GM12865 (cell line): ENCODE measurements at regions not wholly inside any gene's neighbourhood (a gene's known extent, or its start where the extent isn't known, plus 50 kb on each side); places are given as distances from the start of the nearest gene placed in this dataset.
"Not testable (repeated sequence)": the region's sequence is repeated elsewhere in the genome, so short reads cannot be mapped to it uniquely, and the experiment has no call there.

ENCODE experiments used
- DNase-seq: peaks from one replicate; pipeline ENCODE4 v3.0.0; 2010; ENCODE audit warnings: low read depth
- H3K4me3 ChIP-seq: 2 replicates; pipeline ENCODE4 v1.5.1; 2011; ENCODE audit warnings: mild to moderate bottlenecking, low read depth, low read length, control low read depth
- TF ChIP-seq, protein P1 (sequence below): IDR thresholded peaks from 2 replicates; pipeline ENCODE4 v1.5.1; 2011; ENCODE audit warnings: low read length, control low read depth, low read depth, inconsistent platforms; ENCODE audit not compliant: insufficient read depth; ENCODE audit errors: missing control alignments

DNA sequence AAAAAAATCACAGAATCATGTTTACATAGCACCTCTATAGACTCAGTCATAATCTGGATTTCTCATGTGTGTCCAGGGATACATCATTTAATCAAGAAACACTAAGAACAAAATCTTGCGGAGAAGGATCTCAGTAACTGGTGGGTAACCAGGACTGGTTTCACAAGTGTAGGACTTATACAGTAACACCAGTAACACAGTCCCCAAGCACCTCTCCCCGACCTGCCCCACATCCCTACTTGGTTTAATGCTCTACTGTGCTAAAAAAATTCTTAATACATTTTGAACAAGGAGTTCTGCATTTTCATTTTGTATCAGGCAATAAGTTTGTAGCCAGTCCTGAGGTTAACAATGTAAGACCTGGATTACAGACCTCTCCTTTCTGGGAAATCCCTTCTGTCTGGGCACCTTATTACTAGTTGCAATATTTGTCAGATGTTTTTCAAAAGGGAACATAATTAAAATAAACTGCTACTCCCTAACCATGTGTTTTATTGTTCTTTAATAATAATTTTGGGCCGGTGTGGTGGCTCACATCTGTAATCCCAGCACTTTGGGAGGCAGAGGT is 57.6 kb upstream of the BBX start:
- TF ChIP-seq, protein P1, sequence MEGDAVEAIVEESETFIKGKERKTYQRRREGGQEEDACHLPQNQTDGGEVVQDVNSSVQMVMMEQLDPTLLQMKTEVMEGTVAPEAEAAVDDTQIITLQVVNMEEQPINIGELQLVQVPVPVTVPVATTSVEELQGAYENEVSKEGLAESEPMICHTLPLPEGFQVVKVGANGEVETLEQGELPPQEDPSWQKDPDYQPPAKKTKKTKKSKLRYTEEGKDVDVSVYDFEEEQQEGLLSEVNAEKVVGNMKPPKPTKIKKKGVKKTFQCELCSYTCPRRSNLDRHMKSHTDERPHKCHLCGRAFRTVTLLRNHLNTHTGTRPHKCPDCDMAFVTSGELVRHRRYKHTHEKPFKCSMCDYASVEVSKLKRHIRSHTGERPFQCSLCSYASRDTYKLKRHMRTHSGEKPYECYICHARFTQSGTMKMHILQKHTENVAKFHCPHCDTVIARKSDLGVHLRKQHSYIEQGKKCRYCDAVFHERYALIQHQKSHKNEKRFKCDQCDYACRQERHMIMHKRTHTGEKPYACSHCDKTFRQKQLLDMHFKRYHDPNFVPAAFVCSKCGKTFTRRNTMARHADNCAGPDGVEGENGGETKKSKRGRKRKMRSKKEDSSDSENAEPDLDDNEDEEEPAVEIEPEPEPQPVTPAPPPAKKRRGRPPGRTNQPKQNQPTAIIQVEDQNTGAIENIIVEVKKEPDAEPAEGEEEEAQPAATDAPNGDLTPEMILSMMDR: no peak
- peak; percentile 12 for DNase-seq
- H3K4me3 ChIP-seq: no peak overlapping the region

DNA sequence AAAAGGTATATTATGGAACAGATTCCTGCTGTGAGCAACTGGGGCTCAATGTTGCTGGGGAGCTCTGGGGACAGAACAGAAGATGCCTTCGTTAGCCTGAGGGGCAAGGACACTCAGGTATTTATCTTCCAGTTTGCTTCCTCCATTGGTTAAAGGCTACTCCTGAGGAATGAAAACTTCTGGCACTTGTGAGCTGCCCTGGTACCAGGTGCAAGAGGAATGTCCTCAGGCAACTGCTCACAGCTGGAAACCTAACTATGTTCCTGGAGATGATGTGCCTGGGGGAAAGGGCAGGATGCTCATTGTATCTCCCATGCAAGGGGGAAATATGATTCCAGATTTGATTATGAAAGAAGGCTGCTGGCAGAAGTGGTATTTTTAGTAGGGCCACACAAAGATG is 54.0 kb upstream of the BBX start:
- no peak overlapping the region for H3K4me3 ChIP-seq
- TF ChIP-seq, protein P1: no peak
- no peak for DNase-seq

DNA sequence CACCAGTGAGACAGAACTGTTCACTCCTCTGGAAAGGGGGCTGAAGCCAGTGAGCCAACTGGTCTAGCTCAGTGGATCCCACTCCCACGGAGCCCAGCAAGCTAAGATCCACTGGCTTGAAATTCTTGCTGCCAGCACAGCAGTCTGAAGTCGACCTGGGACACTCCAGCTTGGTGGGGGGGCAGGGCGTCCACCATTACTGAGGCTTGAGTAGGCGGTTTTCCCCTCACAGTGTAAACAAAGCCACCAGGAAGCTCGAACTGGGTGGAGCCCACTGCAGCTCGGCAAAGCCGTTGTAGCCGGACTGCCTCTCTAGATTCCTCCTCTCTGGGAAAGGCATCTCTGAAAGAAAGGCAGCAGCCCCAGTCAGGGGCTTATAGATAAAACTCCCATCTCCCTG is 52.3 kb upstream of the BBX start:
- not testable (repeated sequence) for DNase-seq, H3K4me3 ChIP-seq
